Right atrium auricular region (tissue), 2 donors: ENCODE measurements at regions not wholly inside any gene's neighbourhood (a gene's known extent, or its start where the extent isn't known, plus 50 kb on each side); places are given as distances from the start of the nearest gene placed in this dataset.

Experiments
- DNase-seq: peaks from one replicate; pipeline ENCODE4 v3.0.0-alpha.2; 2019; ENCODE audit warnings: low spot score
- H3K27ac ChIP-seq, 2 donors: fragments of 200-600 bp; sonication (generic); 1 replicate in 1 of 2; 2 replicates in 1 of 2; pipeline ENCODE4 v1.5.1; 2016 to 2019
- H3K27me3 ChIP-seq, 2 donors: fragments of 200-600 bp; sonication (generic); one replicate each; pipeline versions ENCODE4 v1.5.1 to v1.6.0; 2017 to 2019
- H3K36me3 ChIP-seq: fragments of 200-600 bp; sonication (generic); one replicate; pipeline ENCODE4 v1.5.1; 2016
- H3K4me1 ChIP-seq, 2 donors: fragments of 200-600 bp; sonication (generic); one replicate each; pipeline versions ENCODE4 v1.5.1 to v1.6.0; 2017 to 2019
- H3K4me3 ChIP-seq, 2 donors: fragments of 200-600 bp; sonication (generic); 1 replicate in 1 of 2; 2 replicates in 1 of 2; pipeline ENCODE4 v1.5.1; 2017 to 2019; ENCODE audit warnings: mild to moderate bottlenecking in 1 of 2, moderate library complexity in 1 of 2
- H3K9me3 ChIP-seq, 2 donors: fragments of 200-600 bp; sonication (generic); one replicate each; pipeline ENCODE4 v1.5.1; 2019
- CTCF ChIP-seq, 2 donors: fragments of 200-600 bp; sonication (generic); IDR thresholded peaks; one replicate each; pipeline ENCODE4 v1.5.1; 2019; ENCODE audit warnings: antibody characterized with exemption in 2 of 2

- H3K27me3 ChIP-seq, result no peaks in the 10 kb centered on the region
- no peaks in the 10 kb centered on the region for H3K9me3 ChIP-seq
- TF ChIP-seq CTCF (IDR thresholded peaks at IDR 0.05), result no peak
- H3K27ac ChIP-seq, result no peak overlapping the region
- H3K4me3 ChIP-seq, result no peak overlapping the region
- H3K36me3 ChIP-seq, result no peaks in the 10 kb centered on the region
- no peak for DNase-seq
- H3K4me1 ChIP-seq, result no peaks in the 10 kb centered on the region
Observed at GRCh38 chr5:20463206-20463605, 475.2 kb upstream of the CDH18 start.

DNA sequence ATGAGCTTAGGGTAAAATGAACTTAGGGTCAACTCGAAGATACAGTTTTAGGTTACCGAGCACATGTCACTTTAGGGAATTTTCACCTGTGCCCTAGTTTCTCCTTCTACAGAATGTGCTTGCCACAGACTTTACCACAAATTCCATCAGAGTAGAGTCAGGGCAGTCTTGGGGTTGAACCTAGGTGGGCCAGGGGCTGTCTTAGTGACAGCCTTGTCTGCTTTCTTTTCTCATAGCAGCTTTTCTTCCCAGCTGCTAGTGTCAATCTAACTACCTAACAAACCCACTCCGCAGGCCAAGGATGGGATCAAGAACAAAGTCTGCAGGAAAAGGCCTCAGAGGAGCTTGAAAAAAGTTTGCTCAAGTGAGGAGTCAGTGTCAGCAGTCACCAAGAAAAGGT, 458.1 kb upstream of the CDH18 start:
- no peaks in the 10 kb centered on the region for H3K27me3 ChIP-seq
- H3K36me3 ChIP-seq, result no peaks in the 10 kb centered on the region
- DNase-seq, result no peak
- no peaks in the 10 kb centered on the region for H3K9me3 ChIP-seq
- no peak overlapping the region for H3K27ac ChIP-seq
- TF ChIP-seq CTCF (IDR thresholded peaks at IDR 0.05), result no peak
- H3K4me1 ChIP-seq, result no peaks in the 10 kb centered on the region
- no peak overlapping the region for H3K4me3 ChIP-seq

GRCh38 chr5:20445326-20445860, 457.4 kb upstream of the CDH18 start:
- Histone ChIP-seq H3K9me3 (no peaks in the 10 kb centered on the region), H3K4me3 (no peak overlapping the region), H3K27me3 (no peaks in the 10 kb centered on the region), H3K27ac (no peak overlapping the region), H3K36me3 (no peaks in the 10 kb centered on the region), H3K4me1 (no peaks in the 10 kb centered on the region)
- TF ChIP-seq CTCF (IDR thresholded peaks at IDR 0.05), result no peak
- DNase-seq, result no peak

DNA sequence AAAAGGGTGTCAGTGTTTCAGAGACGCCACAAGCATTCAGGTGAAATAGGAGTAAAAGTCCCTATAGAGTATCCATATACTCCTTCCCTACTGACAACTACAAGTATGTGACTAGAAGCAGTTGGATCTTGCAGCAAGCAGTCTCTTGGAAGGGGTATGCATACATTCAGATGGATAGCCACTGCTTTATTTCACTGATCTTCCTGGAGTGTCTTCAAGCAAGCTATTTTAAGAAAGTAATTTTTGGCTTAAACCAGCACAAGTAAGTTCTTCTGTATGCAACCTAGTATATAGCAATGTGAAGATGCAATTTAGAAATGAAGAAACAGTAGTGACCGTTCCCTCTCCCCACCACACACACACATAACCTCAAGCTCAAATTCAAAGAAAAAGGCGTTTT, 446.8 kb upstream of the CDH18 start:
- H3K4me1 ChIP-seq, result no peaks in the 10 kb centered on the region
- no peaks in the 10 kb centered on the region for H3K27me3 ChIP-seq
- DNase-seq, result no peak
- no peaks in the 10 kb centered on the region for H3K9me3 ChIP-seq
- H3K36me3 ChIP-seq, result no peaks in the 10 kb centered on the region
- H3K4me3 ChIP-seq, result no peak overlapping the region
- no peak for TF ChIP-seq CTCF (IDR thresholded peaks at IDR 0.05)
- H3K27ac ChIP-seq, result no peak overlapping the region

- H3K36me3 ChIP-seq, result no peaks in the 10 kb centered on the region
- TF ChIP-seq CTCF (IDR thresholded peaks at IDR 0.05), result no peak
- no peaks in the 10 kb centered on the region for H3K9me3 ChIP-seq
- H3K27me3 ChIP-seq, result no peaks in the 10 kb centered on the region
- no peak overlapping the region for H3K4me3 ChIP-seq
- H3K4me1 ChIP-seq, result no peaks in the 10 kb centered on the region
- no peak overlapping the region for H3K27ac ChIP-seq
- no peak for DNase-seq
Observed at GRCh38 chr5:20420991-20421595, 433.1 kb upstream of the CDH18 start.
